ENCODE measurements at regions not wholly inside any gene's neighbourhood (a gene's known extent, or its start where the extent isn't known, plus 50 kb on each side); places are given as distances from the start of the nearest gene placed in this dataset.

- TF ChIP-seq CTCF (IDR thresholded peaks at IDR 0.05) (no peak), ZFX (IDR thresholded peaks at IDR 0.05; ENCODE audit: borderline replicate concordance) (no peak)
Observed at GRCh38 chr14:100994756-100995330, 91.3 kb upstream of the RTL1 start.

Data from 22Rv1 (cell line).